ENCODE measurements at regions not wholly inside any gene's neighbourhood (a gene's known extent, or its start where the extent isn't known, plus 50 kb on each side); places are given as distances from the start of the nearest gene placed in this dataset.

DNA sequence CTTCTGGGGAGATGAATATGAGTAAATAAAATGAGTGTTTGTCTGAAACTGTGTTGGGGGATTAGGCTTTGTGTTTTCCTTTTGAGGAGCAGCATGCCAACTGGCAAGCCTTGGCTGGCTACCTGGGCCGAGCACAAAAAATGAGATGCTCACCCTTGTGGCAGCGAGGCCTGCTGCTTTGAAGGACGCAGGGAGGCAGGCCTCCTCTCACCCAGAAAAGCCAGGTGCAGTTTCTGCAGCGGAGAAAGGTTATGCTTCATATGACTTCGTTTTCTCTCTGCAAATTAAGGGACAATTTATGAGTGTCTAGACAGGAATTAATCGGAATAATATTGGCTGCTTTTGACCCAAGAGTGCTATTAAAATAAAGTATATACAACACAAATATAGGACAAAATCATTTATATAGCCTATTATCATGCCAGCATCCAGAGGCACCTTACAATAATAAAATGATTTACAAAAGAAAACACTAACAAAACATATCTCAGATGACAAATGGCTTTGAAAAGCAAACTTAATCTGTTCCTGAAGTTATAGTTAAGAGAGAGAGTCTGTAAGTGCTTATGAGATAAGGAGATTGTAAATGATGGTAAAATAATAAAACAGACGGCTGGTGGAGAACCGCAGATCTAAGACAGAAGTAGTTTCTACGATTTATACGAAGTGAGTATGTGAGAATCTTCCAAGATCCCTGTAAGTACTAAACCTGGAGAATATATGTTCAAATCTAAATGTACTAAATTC is 682.8 kb upstream of the NR2F2 start:
- no peaks in the 10 kb centered on the region for H3K27me3 ChIP-seq
- H3K4me3 ChIP-seq: no peak overlapping the region
- H3K27ac ChIP-seq: no peak overlapping the region
- no peaks in the 10 kb centered on the region for H3K9me3 ChIP-seq
- no peaks in the 10 kb centered on the region for H3K4me1 ChIP-seq
- 32 to 71% methylated on average over 10 of the region's 10 CpGs for WGBS, 2 donors
- no peak for DNase-seq
- TF ChIP-seq, protein P1, sequence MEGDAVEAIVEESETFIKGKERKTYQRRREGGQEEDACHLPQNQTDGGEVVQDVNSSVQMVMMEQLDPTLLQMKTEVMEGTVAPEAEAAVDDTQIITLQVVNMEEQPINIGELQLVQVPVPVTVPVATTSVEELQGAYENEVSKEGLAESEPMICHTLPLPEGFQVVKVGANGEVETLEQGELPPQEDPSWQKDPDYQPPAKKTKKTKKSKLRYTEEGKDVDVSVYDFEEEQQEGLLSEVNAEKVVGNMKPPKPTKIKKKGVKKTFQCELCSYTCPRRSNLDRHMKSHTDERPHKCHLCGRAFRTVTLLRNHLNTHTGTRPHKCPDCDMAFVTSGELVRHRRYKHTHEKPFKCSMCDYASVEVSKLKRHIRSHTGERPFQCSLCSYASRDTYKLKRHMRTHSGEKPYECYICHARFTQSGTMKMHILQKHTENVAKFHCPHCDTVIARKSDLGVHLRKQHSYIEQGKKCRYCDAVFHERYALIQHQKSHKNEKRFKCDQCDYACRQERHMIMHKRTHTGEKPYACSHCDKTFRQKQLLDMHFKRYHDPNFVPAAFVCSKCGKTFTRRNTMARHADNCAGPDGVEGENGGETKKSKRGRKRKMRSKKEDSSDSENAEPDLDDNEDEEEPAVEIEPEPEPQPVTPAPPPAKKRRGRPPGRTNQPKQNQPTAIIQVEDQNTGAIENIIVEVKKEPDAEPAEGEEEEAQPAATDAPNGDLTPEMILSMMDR (IDR thresholded peaks at IDR 0.05): no peak
- no peak for TF ChIP-seq POLR2A (IDR thresholded peaks at IDR 0.05)
- TF ChIP-seq POLR2AphosphoS5 (IDR thresholded peaks at IDR 0.05): no peak
- no peak for TF ChIP-seq EP300 (IDR thresholded peaks at IDR 0.05)
- intact Hi-C loops (cut with DNase I): no loop called here
- no peaks in the 10 kb centered on the region for H3K36me3 ChIP-seq

DNA sequence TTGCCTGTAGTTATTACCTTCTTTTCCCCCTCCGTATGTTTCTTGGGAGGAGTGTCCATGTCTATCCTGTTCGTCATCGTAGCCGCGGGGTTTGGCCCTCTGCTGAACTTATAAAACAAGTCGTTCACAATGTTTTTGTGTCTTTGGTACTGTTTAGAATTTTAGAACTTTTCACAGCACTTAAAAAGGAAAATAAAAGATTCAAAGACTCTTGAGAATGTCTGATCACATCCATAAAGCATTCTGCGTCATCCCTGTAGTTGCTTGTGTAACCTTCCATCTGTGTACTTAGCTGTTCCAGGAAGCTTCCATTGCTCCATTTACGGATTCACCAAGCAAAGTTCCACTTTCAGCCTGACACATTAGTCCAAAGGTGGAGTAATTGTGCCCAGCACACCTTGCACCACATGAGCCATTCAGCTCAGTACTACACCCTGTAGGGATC is 677.1 kb upstream of the NR2F2 start:
- H3K27ac ChIP-seq: no peak overlapping the region
- no peak for DNase-seq
- 82 to 87% methylated on average over 8 of the region's 8 CpGs for WGBS, 2 donors

DNA sequence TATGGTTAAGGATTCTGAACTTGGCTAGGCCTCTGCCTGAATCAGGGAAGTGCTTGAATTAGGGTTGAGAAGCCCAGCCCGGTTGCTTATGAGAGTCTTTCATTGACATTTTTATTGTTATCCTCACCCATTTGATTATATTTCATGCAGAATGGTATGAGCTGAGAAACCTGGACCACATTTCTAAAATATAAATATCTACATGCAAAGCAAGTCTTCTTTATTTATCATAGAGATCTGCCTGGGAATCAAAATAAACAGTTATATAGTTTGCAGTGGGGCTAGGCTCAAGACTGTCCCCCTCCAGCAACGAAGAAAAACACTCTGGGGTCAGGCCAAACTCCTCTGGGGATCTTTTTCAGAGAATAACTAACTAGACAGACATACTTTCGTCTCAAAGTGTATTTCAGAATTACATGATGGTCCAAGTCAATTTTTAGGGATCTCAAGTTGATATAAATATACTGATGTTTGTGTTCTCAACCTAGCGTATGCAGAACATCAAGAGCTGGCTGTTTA is 675.4 kb upstream of the NR2F2 start:
- no peak for DNase-seq
- 49 to 50% methylated on average over 4 of the region's 4 CpGs for WGBS, 2 donors
- H3K27me3 ChIP-seq: no peaks in the 10 kb centered on the region
- no peaks in the 10 kb centered on the region for H3K9me3 ChIP-seq
- intact Hi-C loops (cut with DNase I): no loop called here
- H3K27ac ChIP-seq: no peak overlapping the region
- TF ChIP-seq, protein P1 (IDR thresholded peaks at IDR 0.05): no peak
- no peak for TF ChIP-seq EP300 (IDR thresholded peaks at IDR 0.05)
- no peak for TF ChIP-seq POLR2A (IDR thresholded peaks at IDR 0.05)
- TF ChIP-seq POLR2AphosphoS5 (IDR thresholded peaks at IDR 0.05): no peak
- peaks cover 0 to 8% (median 4%) of the 10 kb centered on the region in 4 donors for H3K4me1 ChIP-seq
- no peaks in the 10 kb centered on the region for H3K36me3 ChIP-seq
- no peak overlapping the region for H3K4me3 ChIP-seq

More for the DNA sequence above, 677.1 kb upstream of the NR2F2 start:
- H3K9me3 ChIP-seq: no peaks in the 10 kb centered on the region
- no peaks in the 10 kb centered on the region for H3K27me3 ChIP-seq
- intact Hi-C loops (cut with DNase I): no loop called here
- no peaks in the 10 kb centered on the region for H3K36me3 ChIP-seq
- TF ChIP-seq EP300 (IDR thresholded peaks at IDR 0.05): no peak
- no peak for TF ChIP-seq POLR2AphosphoS5 (IDR thresholded peaks at IDR 0.05)
- TF ChIP-seq, protein P1 (IDR thresholded peaks at IDR 0.05): no peak
- no peak for TF ChIP-seq POLR2A (IDR thresholded peaks at IDR 0.05)
- H3K4me1 ChIP-seq: peaks cover 0 to 8% (median 4%) of the 10 kb centered on the region in 4 donors
- no peak overlapping the region for H3K4me3 ChIP-seq

DNA sequence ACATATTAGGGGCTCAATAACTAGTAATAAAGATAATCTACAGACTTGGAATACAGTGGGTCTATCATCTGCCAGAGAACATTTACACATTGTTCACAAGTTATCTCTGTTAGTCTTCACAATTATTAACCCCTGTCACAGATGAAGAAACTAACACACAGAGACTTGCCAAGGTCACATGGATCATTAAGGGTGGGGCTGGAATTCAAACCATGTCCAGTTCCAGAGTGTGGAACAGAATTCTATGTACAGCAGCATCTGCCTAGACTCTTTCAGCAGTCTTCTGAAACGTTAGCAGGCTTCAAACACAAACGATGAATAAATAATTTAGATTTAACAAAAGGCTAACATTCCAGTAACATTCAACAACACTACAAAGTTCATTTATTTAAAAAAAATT is 673.9 kb upstream of the NR2F2 start:
- Histone ChIP-seq H3K36me3 (no peaks in the 10 kb centered on the region), H3K27ac (no peak overlapping the region), H3K4me3 (no peak overlapping the region), H3K9me3 (no peaks in the 10 kb centered on the region), H3K4me1 (peaks cover 0 to 8% (median 4%) of the 10 kb centered on the region in 4 donors), H3K27me3 (no peaks in the 10 kb centered on the region)
- intact Hi-C loops (cut with DNase I): no loop called here
- whole genome bisulfite sequencing, 2 donors: 63 to 75% methylated on average over 2 of the region's 2 CpGs
- DNase-seq: no peak
- TF ChIP-seq EP300 (IDR thresholded peaks at IDR 0.05) (no peak), POLR2A (IDR thresholded peaks at IDR 0.05) (no peak), POLR2AphosphoS5 (IDR thresholded peaks at IDR 0.05) (no peak)
- TF ChIP-seq, protein P1 (IDR thresholded peaks at IDR 0.05): no peak
